C4-2B (cell line): ENCODE measurements at regions not wholly inside any gene's neighbourhood (a gene's known extent, or its start where the extent isn't known, plus 50 kb on each side); places are given as distances from the start of the nearest gene placed in this dataset.

Source experiments
- H3K27ac ChIP-seq: fragments of 450-650 bp; 2 replicates; pipeline ENCODE4 v1.5.1; 2017
- ZFX ChIP-seq: fragments of 450-650 bp; IDR thresholded peaks from 2 replicates; pipeline ENCODE4 v1.6.1; 2017
- TF ChIP-seq, protein P1 (sequence below): fragments of 450-650 bp; conservative IDR thresholded peaks from 2 replicates; pipeline ENCODE4 v1.5.1; 2017; ENCODE audit warnings: mild to moderate bottlenecking

DNA sequence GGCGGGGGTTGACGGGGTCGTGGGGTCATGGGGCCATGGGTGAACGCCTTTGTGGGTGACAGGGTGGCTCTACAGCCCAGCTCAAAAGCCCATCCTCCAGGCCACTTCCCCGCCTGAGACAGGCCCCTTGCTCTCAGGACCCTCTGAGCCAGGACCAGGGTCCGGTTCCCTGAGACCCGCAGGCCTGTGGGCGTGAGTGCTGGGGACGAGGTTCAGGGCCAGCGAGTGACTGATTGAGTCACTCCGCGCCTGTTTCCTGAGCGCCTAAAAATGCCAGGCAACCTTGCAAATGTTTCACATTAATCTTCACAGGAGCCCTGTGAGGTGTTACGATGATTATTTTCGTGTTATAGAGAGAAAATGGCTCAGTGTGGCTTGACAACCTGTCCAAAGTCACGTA is 97.8 kb downstream of the ZNF674 start:
- TF ChIP-seq, protein P1, sequence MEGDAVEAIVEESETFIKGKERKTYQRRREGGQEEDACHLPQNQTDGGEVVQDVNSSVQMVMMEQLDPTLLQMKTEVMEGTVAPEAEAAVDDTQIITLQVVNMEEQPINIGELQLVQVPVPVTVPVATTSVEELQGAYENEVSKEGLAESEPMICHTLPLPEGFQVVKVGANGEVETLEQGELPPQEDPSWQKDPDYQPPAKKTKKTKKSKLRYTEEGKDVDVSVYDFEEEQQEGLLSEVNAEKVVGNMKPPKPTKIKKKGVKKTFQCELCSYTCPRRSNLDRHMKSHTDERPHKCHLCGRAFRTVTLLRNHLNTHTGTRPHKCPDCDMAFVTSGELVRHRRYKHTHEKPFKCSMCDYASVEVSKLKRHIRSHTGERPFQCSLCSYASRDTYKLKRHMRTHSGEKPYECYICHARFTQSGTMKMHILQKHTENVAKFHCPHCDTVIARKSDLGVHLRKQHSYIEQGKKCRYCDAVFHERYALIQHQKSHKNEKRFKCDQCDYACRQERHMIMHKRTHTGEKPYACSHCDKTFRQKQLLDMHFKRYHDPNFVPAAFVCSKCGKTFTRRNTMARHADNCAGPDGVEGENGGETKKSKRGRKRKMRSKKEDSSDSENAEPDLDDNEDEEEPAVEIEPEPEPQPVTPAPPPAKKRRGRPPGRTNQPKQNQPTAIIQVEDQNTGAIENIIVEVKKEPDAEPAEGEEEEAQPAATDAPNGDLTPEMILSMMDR, result no peak
- TF ChIP-seq ZFX, result no peak
- H3K27ac ChIP-seq, result peak overlapping the region; percentile 82

DNA sequence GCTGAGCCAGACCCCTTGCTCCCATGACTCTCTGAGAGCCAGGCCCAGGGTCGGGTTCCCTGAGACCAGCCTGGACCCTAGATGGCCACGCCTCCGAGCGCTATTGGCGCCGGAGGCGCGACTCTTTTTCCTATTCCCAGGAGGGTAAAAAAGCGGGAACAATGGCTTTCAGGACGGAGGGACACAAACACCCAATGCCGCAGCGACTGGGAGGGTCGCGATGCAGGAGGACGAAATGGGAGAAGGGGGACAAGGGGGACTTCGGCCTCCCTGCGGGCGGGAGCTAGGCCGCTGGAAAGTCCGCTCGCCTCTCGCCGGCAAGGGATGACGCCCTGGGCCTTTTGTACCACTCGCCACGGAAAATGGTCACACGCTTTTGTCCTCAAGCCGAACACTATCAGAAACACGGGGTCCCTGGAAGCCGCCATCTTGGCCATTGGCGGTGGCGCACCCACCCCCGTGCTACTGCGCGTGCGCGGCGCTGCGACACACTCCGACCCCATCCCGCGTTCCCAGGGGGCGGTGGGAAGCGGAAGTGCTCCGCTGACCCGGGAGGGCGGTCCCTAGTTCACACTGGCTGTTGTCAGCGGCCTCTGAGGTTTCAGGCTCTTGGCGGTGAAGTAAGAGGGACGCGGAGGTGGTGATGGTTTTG is 98.4 kb downstream of the ZNF674 start:
- peak overlapping the region; percentile 82 for H3K27ac ChIP-seq
- no peak for TF ChIP-seq ZFX

DNA sequence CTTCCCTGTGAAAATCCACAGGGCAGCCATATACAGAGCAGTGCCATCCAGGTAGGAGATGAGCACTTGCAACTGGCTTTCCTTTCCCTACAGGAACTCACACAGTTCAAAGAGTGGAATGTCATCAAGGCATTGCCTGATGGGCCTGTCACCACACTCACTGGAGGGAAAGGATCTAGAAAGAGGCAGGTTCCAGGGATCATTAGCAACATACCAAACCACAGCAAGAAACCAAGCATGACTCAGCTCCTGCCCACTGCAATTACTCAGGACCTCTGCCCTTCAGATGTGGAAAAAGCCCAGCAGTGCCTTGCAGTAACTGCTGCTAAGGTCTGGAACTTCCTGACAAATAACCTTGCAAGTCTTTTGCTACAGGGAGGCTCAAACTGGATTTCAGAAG is 101.2 kb downstream of the ZNF674 start:
- no peak overlapping the region for H3K27ac ChIP-seq
- TF ChIP-seq ZFX, result no peak
- TF ChIP-seq, protein P1, result no peak

DNA sequence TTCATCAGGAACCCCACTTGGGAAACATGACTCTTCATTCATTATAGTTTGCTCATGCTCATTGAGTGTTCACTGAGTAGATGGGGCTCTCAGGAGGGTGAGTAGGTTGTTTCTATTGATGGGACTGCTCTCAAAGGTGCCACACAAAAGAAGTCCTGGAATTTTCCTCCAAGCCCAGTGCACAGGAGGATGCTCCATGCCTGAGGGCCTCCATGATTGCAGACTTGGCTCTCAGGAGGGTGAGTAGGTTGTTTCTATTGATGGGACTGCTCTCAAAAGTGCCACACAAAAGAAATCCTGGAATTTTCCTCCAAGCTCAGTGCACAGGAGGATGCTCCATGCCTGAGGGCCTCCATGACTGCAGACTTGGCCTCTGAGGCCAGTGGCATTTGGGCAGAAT is 108.5 kb downstream of the ZNF674 start:
- no peak overlapping the region for H3K27ac ChIP-seq
- TF ChIP-seq ZFX, result no peak
- TF ChIP-seq, protein P1, result no peak

DNA sequence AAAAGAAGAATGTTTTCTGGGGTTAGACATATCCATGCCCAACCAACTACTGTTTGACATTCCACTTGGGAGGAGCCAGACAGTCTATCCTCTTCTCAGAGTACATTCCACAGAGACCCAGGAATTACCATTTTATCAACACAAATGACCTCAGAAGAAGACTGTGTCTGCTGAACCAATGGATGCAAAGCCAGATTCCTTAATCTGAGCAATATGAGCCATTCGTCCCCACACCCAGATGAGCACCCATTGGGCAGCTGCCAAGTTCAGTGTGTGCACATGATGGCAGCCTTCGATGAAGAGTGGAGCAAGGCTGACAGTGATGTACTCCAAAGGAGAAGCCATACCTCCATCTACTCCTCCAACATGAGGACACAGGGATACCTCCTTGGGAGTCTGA is 111.3 kb downstream of the ZNF674 start:
- H3K27ac ChIP-seq, result no peak overlapping the region
- TF ChIP-seq, protein P1, result no peak
- no peak for TF ChIP-seq ZFX

DNA sequence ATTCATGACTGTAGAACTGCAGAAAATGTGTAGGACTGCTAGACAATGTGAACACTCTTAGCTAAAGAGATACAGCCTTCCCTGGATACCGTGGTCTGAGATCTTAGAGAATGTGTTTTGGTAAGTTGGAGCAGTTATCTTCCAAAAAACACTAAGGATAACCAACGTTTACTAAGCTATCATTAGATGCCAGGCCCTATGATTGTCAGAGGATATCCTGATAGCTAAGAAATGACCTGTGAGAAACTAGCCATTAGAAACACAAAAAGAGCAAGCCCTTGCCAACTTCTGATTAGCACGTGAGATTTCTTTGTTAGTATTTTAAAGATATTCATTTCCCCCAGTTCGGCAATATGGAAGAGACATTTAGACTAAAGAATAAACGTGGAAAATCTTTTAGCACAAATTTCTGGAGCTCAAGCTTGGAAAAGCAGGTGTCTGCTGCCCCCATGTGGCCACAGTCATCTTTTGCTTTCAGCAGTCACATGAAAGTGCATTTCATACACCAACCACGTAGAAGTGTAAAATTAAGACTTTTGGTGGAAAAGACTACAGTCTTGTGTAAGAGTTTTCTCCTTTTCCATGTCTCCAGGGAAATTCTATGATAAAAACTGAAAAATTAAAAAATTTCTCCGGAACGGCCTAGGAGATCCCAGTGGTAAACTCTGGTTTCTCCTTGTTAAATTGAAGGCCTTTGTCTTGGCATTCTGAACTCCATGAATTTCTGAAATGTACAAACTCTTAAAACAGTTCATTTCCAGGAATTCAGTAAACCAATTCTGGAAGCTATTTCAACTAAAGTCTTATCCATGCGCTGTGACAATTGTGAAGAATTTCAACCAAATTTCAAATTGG is 136.4 kb downstream of the ZNF674 start:
- TF ChIP-seq, protein P1, result peak; percentile 76
- TF ChIP-seq ZFX, result no peak
- H3K27ac ChIP-seq, result no peak overlapping the region

DNA sequence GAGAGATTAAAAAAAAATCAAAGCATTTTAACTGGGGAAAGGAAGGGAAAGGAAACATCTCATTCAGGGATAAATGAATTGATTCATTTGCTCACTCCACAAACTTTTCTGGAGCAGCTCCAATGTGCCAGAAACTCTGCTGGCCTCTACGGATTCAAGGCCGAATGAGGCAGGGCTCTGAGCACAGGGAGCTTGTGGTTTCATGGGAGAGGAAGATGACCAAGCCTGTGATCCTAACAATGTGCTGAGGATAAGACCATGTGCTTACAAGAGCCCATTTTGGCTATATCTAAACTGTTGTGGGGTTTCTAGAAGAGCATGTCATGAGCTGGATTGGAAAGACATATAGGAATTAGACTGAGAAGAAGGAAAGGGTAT is 137.5 kb downstream of the ZNF674 start:
- TF ChIP-seq, protein P1, result no peak
- no peak for TF ChIP-seq ZFX
- H3K27ac ChIP-seq, result no peak overlapping the region
